ENCODE measurements at regions not wholly inside any gene's neighbourhood (a gene's known extent, or its start where the extent isn't known, plus 50 kb on each side); places are given as distances from the start of the nearest gene placed in this dataset.
"Not testable (repeated sequence)": the region's sequence is repeated elsewhere in the genome, so short reads cannot be mapped to it uniquely, and the experiment has no call there.

GRCh38 chr20:58039274-58040092 is 189.0 kb downstream of the ANKRD60 start:
- TF ChIP-seq CTCF (IDR thresholded peaks at IDR 0.05; ENCODE audit: low read depth, low read length), result no peak
- no peak for DNase-seq (ENCODE audit: low read depth, low spot score)
- no peak overlapping the region for H3K4me3 ChIP-seq (ENCODE audit: low read depth, low read length)
- in situ Hi-C loops (cut with HindIII; ENCODE audit: low sequenced_read_pairs), result no loop called here

GRCh38 chr20:58038123-58038654 is 190.3 kb downstream of the ANKRD60 start:
- TF ChIP-seq CTCF (IDR thresholded peaks at IDR 0.05; ENCODE audit: low read depth, low read length), result no peak
- in situ Hi-C loops (cut with HindIII; ENCODE audit: low sequenced_read_pairs), result no loop called here

DNA sequence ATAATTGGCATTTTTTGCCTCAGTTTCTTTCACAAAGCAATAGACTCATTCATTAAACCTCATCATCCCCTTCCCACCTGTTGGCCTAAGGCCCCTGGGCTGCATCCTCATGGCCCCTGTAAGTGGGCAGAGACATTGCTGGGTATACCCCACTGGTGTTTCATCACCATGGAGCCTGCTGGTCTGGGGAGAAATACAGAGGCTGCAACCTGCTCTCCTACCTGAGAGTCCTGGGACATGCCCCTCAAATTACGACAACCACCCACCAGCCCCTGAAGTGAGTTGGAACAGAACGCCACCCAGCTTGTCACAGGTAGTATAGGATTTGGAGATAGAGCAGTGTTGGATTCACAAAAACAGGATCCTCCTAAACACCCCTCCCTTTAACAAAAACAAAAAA is 190.8 kb downstream of the ANKRD60 start:
- in situ Hi-C loops (cut with HindIII; ENCODE audit: low sequenced_read_pairs), result no loop called here
- no peak for TF ChIP-seq CTCF (IDR thresholded peaks at IDR 0.05; ENCODE audit: low read depth, low read length)
- DNase-seq (ENCODE audit: low read depth, low spot score), result no peak
- no peak overlapping the region for H3K4me3 ChIP-seq (ENCODE audit: low read depth, low read length)

More at GRCh38 chr20:58038123-58038654, 190.3 kb downstream of the ANKRD60 start:
- no peak for DNase-seq (ENCODE audit: low read depth, low spot score)
- no peak overlapping the region for H3K4me3 ChIP-seq (ENCODE audit: low read depth, low read length)

GRCh38 chr20:58033026-58033536 is 195.4 kb downstream of the ANKRD60 start:
- in situ Hi-C loops (cut with HindIII; ENCODE audit: low sequenced_read_pairs), result no loop called here
- no peak for TF ChIP-seq CTCF (IDR thresholded peaks at IDR 0.05; ENCODE audit: low read depth, low read length)
- no peak overlapping the region for H3K4me3 ChIP-seq (ENCODE audit: low read depth, low read length)
- DNase-seq (ENCODE audit: low read depth, low spot score), result no peak

DNA sequence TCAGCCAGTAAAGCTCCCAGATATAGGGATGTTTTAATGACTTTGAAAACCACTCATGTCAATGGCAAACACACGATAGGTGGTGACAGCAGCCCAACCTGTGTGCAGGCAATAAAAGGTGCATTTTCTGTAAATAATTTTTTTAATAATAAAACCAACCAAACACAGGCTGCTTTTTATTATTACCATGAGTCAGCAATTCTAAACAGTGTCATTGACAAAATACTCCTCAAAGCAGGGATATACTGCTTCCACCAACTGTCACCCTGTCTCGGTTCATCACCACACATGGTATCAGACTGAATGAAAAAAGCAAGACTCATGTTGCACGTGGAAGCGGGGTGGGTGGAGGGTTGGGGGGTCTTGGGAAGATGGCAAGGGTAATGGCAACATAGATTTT is 195.9 kb downstream of the ANKRD60 start:
- TF ChIP-seq CTCF (IDR thresholded peaks at IDR 0.05; ENCODE audit: low read depth, low read length), result no peak
- in situ Hi-C loops (cut with HindIII; ENCODE audit: low sequenced_read_pairs), result no loop called here
- no peak overlapping the region for H3K4me3 ChIP-seq (ENCODE audit: low read depth, low read length)
- DNase-seq (ENCODE audit: low read depth, low spot score), result no peak

GRCh38 chr20:58031350-58031749 is 197.1 kb downstream of the ANKRD60 start:
- in situ Hi-C loops (cut with HindIII; ENCODE audit: low sequenced_read_pairs); DNase-seq (ENCODE audit: low read depth, low spot score); H3K4me3 ChIP-seq (ENCODE audit: low read depth, low read length): not testable (repeated sequence)

- in situ Hi-C loops (cut with HindIII; ENCODE audit: low sequenced_read_pairs), result no loop called here
- no peak for DNase-seq (ENCODE audit: low read depth, low spot score)
- TF ChIP-seq CTCF (IDR thresholded peaks at IDR 0.05; ENCODE audit: low read depth, low read length), result peak; percentile 23
- H3K4me3 ChIP-seq (ENCODE audit: low read depth, low read length), result no peak overlapping the region
Measured at GRCh38 chr20:58028123-58028522, 200.3 kb downstream of the ANKRD60 start.
